Ovary (tissue), 7 donors: ENCODE measurements at regions not wholly inside any gene's neighbourhood (a gene's known extent, or its start where the extent isn't known, plus 50 kb on each side); places are given as distances from the start of the nearest gene placed in this dataset.

Experiments
- DNase-seq, 5 donors: peaks; one replicate each; pipeline ENCODE4 v3.0.0-alpha.2; 2019 to 2020
- H3K27ac ChIP-seq, 2 donors: fragments of 200-600 bp; one replicate each; pipeline versions ENCODE4 v1.5.1 to v1.8.0; 2019 to 2022
- H3K27me3 ChIP-seq: fragments of 200-600 bp; one replicate; pipeline ENCODE4 v1.8.0; 2022
- H3K36me3 ChIP-seq: fragments of 200-600 bp; sonication (generic); one replicate; pipeline ENCODE4 v1.5.1; 2019
- H3K4me1 ChIP-seq: one replicate; pipeline ENCODE4 v1.8.1; 2013; ENCODE audit warnings: mild to moderate bottlenecking, moderate library complexity; ENCODE audit not compliant: insufficient read depth
- H3K4me3 ChIP-seq: fragments of 200-600 bp; sonication (generic); one replicate; pipeline ENCODE4 v1.5.1; 2017
- H3K9me3 ChIP-seq, 2 donors: fragments of 200-600 bp in 1 of 2; sonication (generic) in 1 of 2; one replicate each; pipeline versions ENCODE4 v1.5.1 to v1.8.1; 2013 to 2019; ENCODE audit warnings: mild to moderate bottlenecking in 1 of 2, moderate library complexity in 1 of 2
- CTCF ChIP-seq, 3 donors: fragments of 450-650 bp in 2 of 3; fragments of 200-600 bp in 1 of 3; IDR thresholded peaks; one replicate each; pipeline versions ENCODE4 v1.5.1 to v1.8.0; 2016 to 2022; ENCODE audit warnings: antibody characterized with exemption in 3 of 3, mild to moderate bottlenecking in 1 of 3
- EP300 ChIP-seq: sonication (generic); formaldehyde crosslinking; IDR thresholded peaks from one replicate; pipeline ENCODE4 v1.6.1; 2017; ENCODE audit warnings: antibody characterized with exemption
- POLR2A ChIP-seq: fragments of 450-650 bp; IDR thresholded peaks from one replicate; pipeline ENCODE4 v1.6.1; 2017; ENCODE audit warnings: antibody characterized with exemption, mild to moderate bottlenecking, moderate library complexity
- whole genome bisulfite sequencing, 3 donors: extraction: QIAGEN DNeasy Blood & Tissue Kit in 1 of 3; methylation state at CpG; one replicate each; pipeline versions ENCODE4 v1.1.5 to v1.1.7; 2013 to 2017; 5-methylcytosine and 5-hydroxymethylcytosine counted together
- intact Hi-C, 4 donors: fragments of 100-400 bp; cut with DNase I; formaldehyde crosslinking; loops; one replicate each; pipeline versions ENCODE4 v1.11.0 to v1.15.1; 2022 to 2023
- donor health status: DM: no; HTN: no; CAD: no; lungs with moderate emphysema.
- donor health status: DM: no; HTN: no; CAD: no.
- donor health status: Bipolar disorder and iron deficiency.
- donor health status: DM: no; HTN: no; CAD: no.
- donor health status: DM: yes; HTN: yes; CAD: no.

- Histone ChIP-seq H3K27me3 (no peaks in the 10 kb centered on the region), H3K36me3 (no peaks in the 10 kb centered on the region), H3K4me3 (no peak overlapping the region), H3K27ac (no peak overlapping the region), H3K9me3 (no peaks in the 10 kb centered on the region), H3K4me1 (no peaks in the 10 kb centered on the region)
- TF ChIP-seq POLR2A (no peak), CTCF (IDR thresholded peaks at IDR 0.05) (no peak), EP300 (no peak)
- no peak for DNase-seq
- intact Hi-C loops, result loop anchor here in 1 of 4 donors (10.0 kb wide), 1 partner anchor 61 kb away; no protein-coding TSS in a partner anchor
- WGBS, 3 donors, result 79 to 84% (median 79%) methylated on average over 3 of the region's 3 CpGs
These were observed 231.9 kb upstream of the CADM1 start for GRCh38 chr11:115736146-115736545.

- no peaks in the 10 kb centered on the region for H3K36me3 ChIP-seq
- 27 to 50% (median 32%) methylated on average over 2 of the region's 2 CpGs for WGBS, 3 donors
- no peak overlapping the region for H3K27ac ChIP-seq
- H3K9me3 ChIP-seq, result no peaks in the 10 kb centered on the region
- DNase-seq, result no peak
- TF ChIP-seq EP300 (no peak), CTCF (IDR thresholded peaks at IDR 0.05) (no peak), POLR2A (no peak)
- H3K4me3 ChIP-seq, result no peak overlapping the region
- H3K27me3 ChIP-seq, result no peaks in the 10 kb centered on the region
- H3K4me1 ChIP-seq, result no peaks in the 10 kb centered on the region
- intact Hi-C loops, result no loop called here
These were observed 220.5 kb upstream of the CADM1 start for GRCh38 chr11:115724666-115725065.

- 93 to 95% (median 94%) methylated on average over 4 of the region's 4 CpGs for WGBS, 3 donors
These were observed 218.5 kb upstream of the CADM1 start for GRCh38 chr11:115722711-115723110.

GRCh38 chr11:115721296-115721995 is 217.2 kb upstream of the CADM1 start:
- no peaks in the 10 kb centered on the region for H3K9me3 ChIP-seq
- no peaks in the 10 kb centered on the region for H3K36me3 ChIP-seq
- H3K27me3 ChIP-seq, result no peaks in the 10 kb centered on the region
- H3K4me3 ChIP-seq, result no peak overlapping the region
- no peak overlapping the region for H3K27ac ChIP-seq
- TF ChIP-seq EP300, result no peak
- no peak for TF ChIP-seq POLR2A
- TF ChIP-seq CTCF (IDR thresholded peaks at IDR 0.05), result no peak
- WGBS, 3 donors, result 71 to 79% (median 76%) methylated on average over 3 of the region's 3 CpGs
- H3K4me1 ChIP-seq, result no peaks in the 10 kb centered on the region
- intact Hi-C loops, result no loop called here
- DNase-seq, result no peak

More at GRCh38 chr11:115722711-115723110, 218.5 kb upstream of the CADM1 start:
- H3K27ac ChIP-seq, result no peak overlapping the region
- H3K4me1 ChIP-seq, result no peaks in the 10 kb centered on the region
- no peak for DNase-seq
- no peaks in the 10 kb centered on the region for H3K27me3 ChIP-seq
- no peaks in the 10 kb centered on the region for H3K9me3 ChIP-seq
- no peak overlapping the region for H3K4me3 ChIP-seq
- H3K36me3 ChIP-seq, result no peaks in the 10 kb centered on the region
- intact Hi-C loops, result no loop called here
- TF ChIP-seq EP300 (no peak), CTCF (IDR thresholded peaks at IDR 0.05) (no peak), POLR2A (no peak)
